SU-DHL-6 (cell line): ENCODE measurements at regions not wholly inside any gene's neighbourhood (a gene's known extent, or its start where the extent isn't known, plus 50 kb on each side); places are given as distances from the start of the nearest gene placed in this dataset.

Experiments used
- H2AFZ ChIP-seq: fragments of 200-600 bp; sonication (generic); 2 replicates; pipeline ENCODE4 v1.6.1; 2014; ENCODE audit warnings: low read depth, mild to moderate bottlenecking, moderate library complexity, mixed read lengths, antibody characterized with exemption, low read length; ENCODE audit not compliant: severe bottlenecking
- H3F3A ChIP-seq: fragments of 200-600 bp; shearing (Covaris generic); 2 replicates; pipeline ENCODE4 v1.6.0; 2016; ENCODE audit warnings: antibody characterized with exemption, mild to moderate bottlenecking; ENCODE audit not compliant: insufficient read depth
- H3K27ac ChIP-seq: fragments of 200-600 bp; sonication (generic); 2 replicates; pipeline ENCODE4 v1.5.1; 2016; ENCODE audit warnings: low read depth, mild to moderate bottlenecking, low read length, moderate library complexity, mixed read lengths
- H3K27me3 ChIP-seq: fragments of 200-600 bp; sonication (generic), shearing (Covaris generic); 2 replicates; pipeline ENCODE4 v1.6.0; 2014; ENCODE audit warnings: mild to moderate bottlenecking, low read length
- H3K36me3 ChIP-seq: fragments of 200-600 bp; sonication (generic); 2 replicates; pipeline ENCODE4 v1.6.1; 2014; ENCODE audit warnings: mild to moderate bottlenecking, low read length, mixed read lengths
- H3K4me2 ChIP-seq: fragments of 300-600, 200-600 bp; shearing (Covaris generic), sonication (generic); 2 replicates; pipeline ENCODE4 v1.6.0; 2014; ENCODE audit warnings: low read length, low read depth, mild to moderate bottlenecking; ENCODE audit not compliant: poor library complexity, severe bottlenecking
- H3K4me3 ChIP-seq: fragments of 200-600 bp; sonication (generic); 2 replicates; pipeline ENCODE4 v1.5.1; 2014; ENCODE audit warnings: antibody characterized with exemption, low read length, mild to moderate bottlenecking, mixed read lengths; ENCODE audit not compliant: insufficient read depth, poor library complexity, severe bottlenecking
- H3K79me2 ChIP-seq: fragments of 200-600 bp; sonication (generic); 2 replicates; pipeline ENCODE4 v1.6.1; 2014; ENCODE audit warnings: mild to moderate bottlenecking, low read length, moderate library complexity; ENCODE audit not compliant: insufficient read depth
- H3K9ac ChIP-seq: fragments of 200-600 bp; sonication (generic); 2 replicates; pipeline ENCODE4 v1.7.0; 2014; ENCODE audit warnings: mild to moderate bottlenecking, low read length
- H3K9me2 ChIP-seq: fragments of 200-600 bp; sonication (generic); replicated peaks from 2 replicates; pipeline ENCODE4 v1.6.1; 2014; ENCODE audit warnings: low read length; ENCODE audit not compliant: insufficient read depth
- H3K9me3 ChIP-seq: fragments of 200-600 bp; sonication (generic); 2 replicates; pipeline ENCODE4 v1.6.1; 2014; ENCODE audit warnings: low read length, mixed read lengths; ENCODE audit not compliant: insufficient read depth
- H4K20me1 ChIP-seq: fragments of 200-600 bp; sonication (generic); 2 replicates; pipeline ENCODE4 v1.6.1; 2014; ENCODE audit warnings: low read depth, mild to moderate bottlenecking, antibody characterized with exemption, low read length, moderate library complexity, mixed read lengths
- EZH2phosphoT487 ChIP-seq: fragments of 200-600 bp; sonication (generic), shearing (Covaris generic); conservative IDR thresholded peaks from 2 replicates; pipeline ENCODE4 v1.6.1; 2018; ENCODE audit warnings: mild to moderate bottlenecking, antibody characterized with exemption, low read length, moderate library complexity, mixed read lengths
- TF ChIP-seq, protein P1 (sequence below): fragments of 200-600 bp; sonication (generic); IDR thresholded peaks from one replicate; pipeline ENCODE4 v1.5.1; 2017; ENCODE audit warnings: antibody characterized with exemption, mild to moderate bottlenecking, low read length, moderate library complexity; ENCODE audit not compliant: insufficient read depth, poor library complexity, severe bottlenecking

DNA sequence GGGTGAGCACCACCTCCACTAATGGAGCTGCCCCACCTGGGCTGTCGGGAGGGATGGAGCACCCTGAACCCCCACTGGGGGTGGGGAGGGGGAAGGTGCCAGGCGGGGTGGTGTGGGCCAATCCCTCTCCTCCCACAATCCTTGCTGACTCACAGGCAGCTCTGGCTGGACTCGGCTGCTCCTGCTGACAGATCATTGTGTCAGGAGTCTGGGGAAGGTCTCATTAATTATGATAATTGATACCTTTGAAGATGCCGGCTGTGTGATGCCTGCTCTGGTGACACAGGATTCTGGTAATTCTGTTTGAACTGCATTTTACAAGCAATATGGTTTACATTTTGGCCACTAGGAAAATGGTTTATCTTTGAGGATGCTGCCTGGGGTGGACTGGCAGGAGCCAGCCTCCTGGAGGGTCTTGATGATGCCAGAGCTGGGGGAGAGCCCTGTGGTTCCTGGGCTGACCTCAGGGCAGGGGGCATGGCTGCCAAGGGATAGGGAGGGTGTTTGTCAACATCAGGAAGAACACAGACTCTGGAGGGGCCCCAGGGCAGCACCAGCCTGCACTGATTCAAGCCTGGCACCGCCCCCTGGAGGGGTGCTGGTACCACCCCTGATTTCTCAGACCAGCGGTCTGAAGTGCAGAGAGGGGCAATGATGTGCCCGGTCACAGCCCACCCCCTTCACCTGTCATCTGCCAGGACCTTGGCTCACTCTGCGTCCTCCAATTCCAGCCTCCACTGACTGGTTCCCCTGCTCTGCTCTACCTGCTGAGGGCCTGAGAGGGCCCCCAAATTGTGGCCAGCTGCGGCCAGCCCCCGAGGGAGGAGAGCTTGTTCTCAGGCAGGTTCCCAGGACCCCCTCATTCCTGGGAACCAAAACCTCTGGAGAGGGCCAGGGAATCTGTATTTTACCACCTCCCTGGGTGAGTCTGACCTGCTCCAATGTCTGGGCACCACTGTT is 338.8 kb downstream of the MATN1 start:
- Histone ChIP-seq H3K9me3 (no peaks in the 10 kb centered on the region), H3F3A (no peaks in the 10 kb centered on the region), H3K27ac (no peak overlapping the region), H3K9ac (no peak overlapping the region), H2AFZ (no peak overlapping the region), H3K4me3 (no peak overlapping the region), H4K20me1 (no peaks in the 10 kb centered on the region), H3K4me2 (no peak overlapping the region), H3K79me2 (no peaks in the 10 kb centered on the region), H3K36me3 (no peaks in the 10 kb centered on the region), H3K9me2 (no peaks in the 10 kb centered on the region), H3K27me3 (no peaks in the 10 kb centered on the region)
- TF ChIP-seq, protein P1, sequence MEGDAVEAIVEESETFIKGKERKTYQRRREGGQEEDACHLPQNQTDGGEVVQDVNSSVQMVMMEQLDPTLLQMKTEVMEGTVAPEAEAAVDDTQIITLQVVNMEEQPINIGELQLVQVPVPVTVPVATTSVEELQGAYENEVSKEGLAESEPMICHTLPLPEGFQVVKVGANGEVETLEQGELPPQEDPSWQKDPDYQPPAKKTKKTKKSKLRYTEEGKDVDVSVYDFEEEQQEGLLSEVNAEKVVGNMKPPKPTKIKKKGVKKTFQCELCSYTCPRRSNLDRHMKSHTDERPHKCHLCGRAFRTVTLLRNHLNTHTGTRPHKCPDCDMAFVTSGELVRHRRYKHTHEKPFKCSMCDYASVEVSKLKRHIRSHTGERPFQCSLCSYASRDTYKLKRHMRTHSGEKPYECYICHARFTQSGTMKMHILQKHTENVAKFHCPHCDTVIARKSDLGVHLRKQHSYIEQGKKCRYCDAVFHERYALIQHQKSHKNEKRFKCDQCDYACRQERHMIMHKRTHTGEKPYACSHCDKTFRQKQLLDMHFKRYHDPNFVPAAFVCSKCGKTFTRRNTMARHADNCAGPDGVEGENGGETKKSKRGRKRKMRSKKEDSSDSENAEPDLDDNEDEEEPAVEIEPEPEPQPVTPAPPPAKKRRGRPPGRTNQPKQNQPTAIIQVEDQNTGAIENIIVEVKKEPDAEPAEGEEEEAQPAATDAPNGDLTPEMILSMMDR = no peak
- TF ChIP-seq EZH2phosphoT487 = no peak

DNA sequence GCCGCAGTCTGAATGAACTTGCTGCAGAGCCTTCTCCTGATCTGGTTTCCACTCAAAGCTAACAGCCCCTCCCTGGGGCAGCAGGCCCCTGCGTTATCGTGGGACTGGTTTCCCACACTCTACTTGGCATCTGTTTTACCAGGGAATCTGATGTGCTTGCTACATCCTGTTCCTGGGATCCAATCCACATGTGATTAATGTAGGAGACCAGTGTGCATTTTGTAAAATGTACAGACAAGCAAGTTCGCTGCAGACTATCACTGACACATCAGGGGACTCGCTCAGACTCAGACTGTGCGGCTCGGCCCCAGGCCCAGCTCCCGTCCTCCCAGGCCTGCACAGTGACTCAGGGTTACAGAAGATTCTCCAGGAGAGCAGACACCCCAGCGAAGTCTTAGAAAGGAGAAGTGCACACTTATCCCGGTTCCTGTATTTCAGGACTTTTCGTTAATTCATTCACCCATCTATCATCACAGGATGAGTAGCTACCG is 340.1 kb downstream of the MATN1 start:
- H4K20me1 ChIP-seq = no peaks in the 10 kb centered on the region
- no peak for TF ChIP-seq EZH2phosphoT487
- TF ChIP-seq, protein P1 = no peak
- H3K9ac ChIP-seq = no peak overlapping the region
- no peak overlapping the region for H3K4me2 ChIP-seq
- no peaks in the 10 kb centered on the region for H3K27me3 ChIP-seq
- H3K9me2 ChIP-seq = no peaks in the 10 kb centered on the region
- H3K4me3 ChIP-seq = no peak overlapping the region
- no peak overlapping the region for H3K27ac ChIP-seq
- no peaks in the 10 kb centered on the region for H3K9me3 ChIP-seq
- H3K36me3 ChIP-seq = no peaks in the 10 kb centered on the region
- no peaks in the 10 kb centered on the region for H3F3A ChIP-seq
- H3K79me2 ChIP-seq = no peaks in the 10 kb centered on the region
- H2AFZ ChIP-seq = no peak overlapping the region

DNA sequence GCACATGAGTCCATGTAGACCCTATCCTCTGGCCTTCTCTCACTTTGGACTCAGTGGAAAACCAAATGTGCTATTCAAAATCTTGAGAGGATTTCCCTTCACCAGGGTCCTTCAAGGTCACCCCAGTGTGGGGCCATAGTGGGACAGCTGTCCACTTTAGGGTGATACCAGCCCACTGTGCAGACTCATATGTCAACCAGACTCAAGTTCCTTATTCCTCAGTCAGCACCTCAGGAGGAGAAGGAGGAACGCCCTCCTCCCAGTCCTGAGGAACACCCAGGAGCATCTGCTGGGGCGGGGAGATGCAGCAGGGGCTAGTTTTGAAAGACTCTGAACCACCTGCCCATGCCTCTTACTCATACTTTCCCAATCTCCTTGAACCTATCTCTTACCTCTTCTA is 340.9 kb downstream of the MATN1 start:
- H3K4me2 ChIP-seq = no peak overlapping the region
- H3K27ac ChIP-seq = no peak overlapping the region
- no peaks in the 10 kb centered on the region for H3F3A ChIP-seq
- H3K9me2 ChIP-seq = no peaks in the 10 kb centered on the region
- H3K9me3 ChIP-seq = no peaks in the 10 kb centered on the region
- no peak overlapping the region for H3K9ac ChIP-seq
- H3K79me2 ChIP-seq = no peaks in the 10 kb centered on the region
- no peak overlapping the region for H3K4me3 ChIP-seq
- no peak overlapping the region for H2AFZ ChIP-seq
- no peaks in the 10 kb centered on the region for H3K36me3 ChIP-seq
- no peaks in the 10 kb centered on the region for H4K20me1 ChIP-seq
- no peak for TF ChIP-seq EZH2phosphoT487
- TF ChIP-seq, protein P1 = no peak
- H3K27me3 ChIP-seq = no peaks in the 10 kb centered on the region
